SK-N-SH (cell line): ENCODE measurements at regions not wholly inside any gene's neighbourhood (a gene's known extent, or its start where the extent isn't known, plus 50 kb on each side); places are given as distances from the start of the nearest gene placed in this dataset.

ENCODE experiments used
- EP300 ChIP-seq, 2 experiments: IDR thresholded peaks; 2 replicates each; pipeline versions ENCODE4 v1.4.0 to v1.6.1; 2012; ENCODE audit warnings: borderline replicate concordance in 1 of 2, low read depth in 1 of 2, low read length in 1 of 2
- FOSL2 ChIP-seq: IDR thresholded peaks from 2 replicates; pipeline ENCODE4 v1.4.0; 2012; ENCODE audit warnings: low read depth, mild to moderate bottlenecking, moderate library complexity, borderline replicate concordance
- MXI1 ChIP-seq: IDR thresholded peaks from 2 replicates; pipeline ENCODE4 v1.6.1; 2012; ENCODE audit warnings: mild to moderate bottlenecking, low read depth, low read length, improper control_type of control experiment
- NFIC ChIP-seq: IDR thresholded peaks from 2 replicates; pipeline ENCODE4 v1.4.0; 2012; ENCODE audit warnings: borderline replicate concordance
- POLR2AphosphoS5 ChIP-seq: IDR thresholded peaks from 2 replicates; pipeline ENCODE4 v1.6.1; 2012; ENCODE audit warnings: low read depth, low read length
- RAD21 ChIP-seq: IDR thresholded peaks from 2 replicates; pipeline ENCODE4 v1.6.1; 2012; ENCODE audit warnings: mild to moderate bottlenecking, low read length
- RCOR1 ChIP-seq: fragments of 150-350 bp; IDR thresholded peaks from 2 replicates; pipeline ENCODE4 v1.6.1; 2017; ENCODE audit warnings: antibody characterized with exemption, low read length
- TAF1 ChIP-seq: IDR thresholded peaks from 2 replicates; pipeline ENCODE4 v1.6.1; 2012; ENCODE audit warnings: low read depth, mild to moderate bottlenecking, low read length, moderate library complexity, borderline replicate concordance
- TF ChIP-seq, protein P1 (sequence below): IDR thresholded peaks from 2 replicates; pipeline ENCODE4; 2012
- TF ChIP-seq, protein P2 (sequence below): fragments of 200-600 bp; sonication (generic); IDR thresholded peaks from 2 replicates; pipeline ENCODE4 v1.6.1; 2017; ENCODE audit warnings: antibody characterized with exemption, mild to moderate bottlenecking, moderate library complexity
- TF ChIP-seq, protein P3 (sequence below): IDR thresholded peaks from 2 replicates; pipeline ENCODE4 v1.4.0; 2012; ENCODE audit warnings: low read depth
- TF ChIP-seq, protein P4 (sequence below): IDR thresholded peaks from 2 replicates; pipeline ENCODE4 v1.6.1; 2012; ENCODE audit warnings: mild to moderate bottlenecking, low read depth, low read length, moderate library complexity

DNA sequence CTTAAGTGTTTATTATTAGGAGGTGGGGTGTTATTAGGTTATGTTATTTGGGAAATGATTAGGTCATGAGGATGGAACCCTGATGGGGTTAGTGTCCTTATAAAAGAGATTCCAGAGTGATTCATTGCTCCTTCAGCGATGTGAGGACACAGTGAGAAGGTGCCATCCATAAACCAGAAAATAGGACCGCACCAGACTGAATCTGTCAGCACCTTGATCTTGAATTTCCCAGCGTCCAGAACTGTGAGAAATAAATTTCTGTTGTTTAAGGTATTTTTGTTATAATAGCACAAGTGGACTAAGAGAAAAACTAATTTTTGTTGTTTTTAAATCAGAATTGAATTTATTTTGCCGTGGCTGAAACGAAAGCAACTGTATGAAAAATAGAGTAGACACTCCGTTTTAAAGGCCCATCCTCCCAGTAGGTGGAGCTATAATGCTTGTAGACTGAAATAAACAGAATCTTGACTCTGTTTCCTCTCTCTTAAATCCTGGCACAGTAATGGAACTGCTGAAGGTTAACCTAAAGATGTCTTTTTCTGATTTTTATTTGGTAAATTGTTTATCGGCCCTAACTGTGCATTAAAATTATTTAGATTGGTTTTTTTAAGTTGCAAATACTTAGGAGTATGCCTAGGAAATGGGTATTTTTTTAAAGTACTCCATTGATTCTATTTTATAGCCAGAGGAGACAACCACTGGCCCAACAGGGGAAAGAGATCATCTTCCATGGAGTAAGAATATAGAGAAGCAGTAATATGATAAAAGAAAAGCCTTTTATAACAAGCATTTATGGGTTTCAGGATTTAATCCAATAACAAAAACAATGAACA lies 133.2 kb upstream of the ADAMTS3 start:
- TF ChIP-seq, protein P1, sequence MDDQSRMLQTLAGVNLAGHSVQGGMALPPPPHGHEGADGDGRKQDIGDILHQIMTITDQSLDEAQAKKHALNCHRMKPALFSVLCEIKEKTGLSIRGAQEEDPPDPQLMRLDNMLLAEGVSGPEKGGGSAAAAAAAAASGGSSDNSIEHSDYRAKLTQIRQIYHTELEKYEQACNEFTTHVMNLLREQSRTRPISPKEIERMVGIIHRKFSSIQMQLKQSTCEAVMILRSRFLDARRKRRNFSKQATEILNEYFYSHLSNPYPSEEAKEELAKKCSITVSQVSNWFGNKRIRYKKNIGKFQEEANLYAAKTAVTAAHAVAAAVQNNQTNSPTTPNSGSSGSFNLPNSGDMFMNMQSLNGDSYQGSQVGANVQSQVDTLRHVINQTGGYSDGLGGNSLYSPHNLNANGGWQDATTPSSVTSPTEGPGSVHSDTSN, result no peak
- TF ChIP-seq POLR2AphosphoS5, result no peak
- TF ChIP-seq, protein P2, sequence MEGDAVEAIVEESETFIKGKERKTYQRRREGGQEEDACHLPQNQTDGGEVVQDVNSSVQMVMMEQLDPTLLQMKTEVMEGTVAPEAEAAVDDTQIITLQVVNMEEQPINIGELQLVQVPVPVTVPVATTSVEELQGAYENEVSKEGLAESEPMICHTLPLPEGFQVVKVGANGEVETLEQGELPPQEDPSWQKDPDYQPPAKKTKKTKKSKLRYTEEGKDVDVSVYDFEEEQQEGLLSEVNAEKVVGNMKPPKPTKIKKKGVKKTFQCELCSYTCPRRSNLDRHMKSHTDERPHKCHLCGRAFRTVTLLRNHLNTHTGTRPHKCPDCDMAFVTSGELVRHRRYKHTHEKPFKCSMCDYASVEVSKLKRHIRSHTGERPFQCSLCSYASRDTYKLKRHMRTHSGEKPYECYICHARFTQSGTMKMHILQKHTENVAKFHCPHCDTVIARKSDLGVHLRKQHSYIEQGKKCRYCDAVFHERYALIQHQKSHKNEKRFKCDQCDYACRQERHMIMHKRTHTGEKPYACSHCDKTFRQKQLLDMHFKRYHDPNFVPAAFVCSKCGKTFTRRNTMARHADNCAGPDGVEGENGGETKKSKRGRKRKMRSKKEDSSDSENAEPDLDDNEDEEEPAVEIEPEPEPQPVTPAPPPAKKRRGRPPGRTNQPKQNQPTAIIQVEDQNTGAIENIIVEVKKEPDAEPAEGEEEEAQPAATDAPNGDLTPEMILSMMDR, result peak; percentile 87
- TF ChIP-seq RAD21, result peak; percentile 71
- TF ChIP-seq, protein P3, sequence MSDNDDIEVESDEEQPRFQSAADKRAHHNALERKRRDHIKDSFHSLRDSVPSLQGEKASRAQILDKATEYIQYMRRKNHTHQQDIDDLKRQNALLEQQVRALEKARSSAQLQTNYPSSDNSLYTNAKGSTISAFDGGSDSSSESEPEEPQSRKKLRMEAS, result no peak
- TF ChIP-seq FOSL2, result no peak
- no peak for TF ChIP-seq NFIC
- TF ChIP-seq TAF1, result no peak
- TF ChIP-seq, protein P4, sequence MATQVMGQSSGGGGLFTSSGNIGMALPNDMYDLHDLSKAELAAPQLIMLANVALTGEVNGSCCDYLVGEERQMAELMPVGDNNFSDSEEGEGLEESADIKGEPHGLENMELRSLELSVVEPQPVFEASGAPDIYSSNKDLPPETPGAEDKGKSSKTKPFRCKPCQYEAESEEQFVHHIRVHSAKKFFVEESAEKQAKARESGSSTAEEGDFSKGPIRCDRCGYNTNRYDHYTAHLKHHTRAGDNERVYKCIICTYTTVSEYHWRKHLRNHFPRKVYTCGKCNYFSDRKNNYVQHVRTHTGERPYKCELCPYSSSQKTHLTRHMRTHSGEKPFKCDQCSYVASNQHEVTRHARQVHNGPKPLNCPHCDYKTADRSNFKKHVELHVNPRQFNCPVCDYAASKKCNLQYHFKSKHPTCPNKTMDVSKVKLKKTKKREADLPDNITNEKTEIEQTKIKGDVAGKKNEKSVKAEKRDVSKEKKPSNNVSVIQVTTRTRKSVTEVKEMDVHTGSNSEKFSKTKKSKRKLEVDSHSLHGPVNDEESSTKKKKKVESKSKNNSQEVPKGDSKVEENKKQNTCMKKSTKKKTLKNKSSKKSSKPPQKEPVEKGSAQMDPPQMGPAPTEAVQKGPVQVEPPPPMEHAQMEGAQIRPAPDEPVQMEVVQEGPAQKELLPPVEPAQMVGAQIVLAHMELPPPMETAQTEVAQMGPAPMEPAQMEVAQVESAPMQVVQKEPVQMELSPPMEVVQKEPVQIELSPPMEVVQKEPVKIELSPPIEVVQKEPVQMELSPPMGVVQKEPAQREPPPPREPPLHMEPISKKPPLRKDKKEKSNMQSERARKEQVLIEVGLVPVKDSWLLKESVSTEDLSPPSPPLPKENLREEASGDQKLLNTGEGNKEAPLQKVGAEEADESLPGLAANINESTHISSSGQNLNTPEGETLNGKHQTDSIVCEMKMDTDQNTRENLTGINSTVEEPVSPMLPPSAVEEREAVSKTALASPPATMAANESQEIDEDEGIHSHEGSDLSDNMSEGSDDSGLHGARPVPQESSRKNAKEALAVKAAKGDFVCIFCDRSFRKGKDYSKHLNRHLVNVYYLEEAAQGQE, result no peak
- no peak for TF ChIP-seq MXI1
- TF ChIP-seq RCOR1, result no peak
- no peak for TF ChIP-seq EP300 (IDR thresholded peaks at IDR 0.05; ENCODE audit: borderline replicate concordance in 1 of 2, low read depth in 1 of 2, low read length in 1 of 2)
